GM12873 (cell line): ENCODE measurements at regions not wholly inside any gene's neighbourhood (a gene's known extent, or its start where the extent isn't known, plus 50 kb on each side); places are given as distances from the start of the nearest gene placed in this dataset.

Experiments
- TF ChIP-seq, protein P1 (sequence below): IDR thresholded peaks from 2 replicates; pipeline ENCODE4 v1.5.1; 2012; ENCODE audit warnings: low read depth, mild to moderate bottlenecking, moderate library complexity, low read length, control low read depth; ENCODE audit not compliant: insufficient read depth; ENCODE audit errors: missing control alignments

DNA sequence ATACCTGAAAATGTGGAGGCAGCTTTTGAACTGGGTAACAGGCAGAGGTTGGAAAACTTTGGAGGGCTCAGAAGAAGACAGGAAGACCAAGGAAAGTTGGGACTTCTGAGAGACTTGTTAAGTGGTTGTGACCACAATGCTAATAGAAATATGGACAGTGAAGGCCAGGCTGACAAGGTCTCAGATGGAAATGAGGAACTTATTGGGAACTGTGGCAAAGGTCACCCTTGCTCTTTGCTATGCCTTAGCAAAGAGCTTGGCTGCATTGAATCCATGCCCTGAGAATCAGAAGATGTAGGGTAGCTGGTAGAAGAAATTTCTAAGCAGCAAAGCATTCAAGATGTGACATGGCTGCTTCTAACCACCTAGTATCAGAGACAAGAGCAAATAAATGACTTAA lies 244.4 kb upstream of the ADRA1B start:
- TF ChIP-seq, protein P1, sequence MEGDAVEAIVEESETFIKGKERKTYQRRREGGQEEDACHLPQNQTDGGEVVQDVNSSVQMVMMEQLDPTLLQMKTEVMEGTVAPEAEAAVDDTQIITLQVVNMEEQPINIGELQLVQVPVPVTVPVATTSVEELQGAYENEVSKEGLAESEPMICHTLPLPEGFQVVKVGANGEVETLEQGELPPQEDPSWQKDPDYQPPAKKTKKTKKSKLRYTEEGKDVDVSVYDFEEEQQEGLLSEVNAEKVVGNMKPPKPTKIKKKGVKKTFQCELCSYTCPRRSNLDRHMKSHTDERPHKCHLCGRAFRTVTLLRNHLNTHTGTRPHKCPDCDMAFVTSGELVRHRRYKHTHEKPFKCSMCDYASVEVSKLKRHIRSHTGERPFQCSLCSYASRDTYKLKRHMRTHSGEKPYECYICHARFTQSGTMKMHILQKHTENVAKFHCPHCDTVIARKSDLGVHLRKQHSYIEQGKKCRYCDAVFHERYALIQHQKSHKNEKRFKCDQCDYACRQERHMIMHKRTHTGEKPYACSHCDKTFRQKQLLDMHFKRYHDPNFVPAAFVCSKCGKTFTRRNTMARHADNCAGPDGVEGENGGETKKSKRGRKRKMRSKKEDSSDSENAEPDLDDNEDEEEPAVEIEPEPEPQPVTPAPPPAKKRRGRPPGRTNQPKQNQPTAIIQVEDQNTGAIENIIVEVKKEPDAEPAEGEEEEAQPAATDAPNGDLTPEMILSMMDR, result no peak

DNA sequence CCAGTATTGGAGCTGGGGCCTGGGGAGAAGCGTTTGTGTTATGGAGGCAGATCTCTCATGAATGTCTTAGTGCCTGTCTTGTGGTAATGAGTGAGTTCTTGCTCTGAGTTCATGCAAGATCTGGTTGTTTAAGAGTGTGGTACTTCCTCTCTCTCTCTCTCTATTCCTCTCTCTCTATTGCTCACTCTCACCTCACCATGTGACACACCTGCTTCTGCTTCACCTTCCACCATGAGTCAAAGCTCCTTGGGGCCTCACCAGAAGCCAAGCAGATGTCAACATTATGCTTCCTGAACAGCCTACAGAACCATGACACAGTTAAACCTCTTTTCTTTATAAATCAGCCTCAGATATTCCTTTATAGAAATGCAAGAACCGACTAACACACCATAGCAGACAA lies 242.7 kb upstream of the ADRA1B start:
- TF ChIP-seq, protein P1, result no peak

DNA sequence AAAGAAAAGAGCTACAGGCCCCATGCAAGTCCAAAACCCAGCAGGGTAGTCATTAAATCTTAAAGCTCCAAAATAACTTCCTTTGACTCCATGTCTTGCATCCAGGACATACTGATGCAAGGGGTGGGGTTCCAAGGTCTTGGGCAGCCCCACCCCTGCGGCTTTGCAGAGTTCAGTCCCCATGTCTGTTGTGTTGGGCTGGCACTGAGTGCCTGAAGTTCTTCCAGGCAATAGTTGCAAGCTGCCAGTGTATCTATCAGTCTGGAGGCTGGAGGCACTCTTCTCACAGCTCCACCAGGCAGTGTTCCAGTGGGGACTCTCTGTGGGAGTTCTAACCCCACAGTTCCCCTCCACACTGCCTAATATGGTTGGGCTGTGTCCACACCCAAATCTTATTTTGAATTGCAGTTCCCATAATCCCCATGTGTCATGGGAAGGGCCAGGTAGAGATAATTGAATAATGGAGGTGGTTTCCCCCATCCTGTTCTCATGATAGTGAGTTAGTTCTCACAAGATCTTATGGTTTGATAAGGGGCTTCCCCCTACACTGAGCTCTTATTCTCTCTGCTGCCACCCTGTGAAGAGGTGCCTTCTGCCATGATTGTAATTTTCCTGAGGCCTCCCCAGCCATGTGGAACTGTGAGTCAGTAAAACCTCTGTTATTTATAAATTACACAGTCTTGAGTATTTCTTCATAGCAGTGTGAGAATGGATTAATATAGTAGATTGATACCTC lies 237.5 kb upstream of the ADRA1B start:
- TF ChIP-seq, protein P1, result no peak

DNA sequence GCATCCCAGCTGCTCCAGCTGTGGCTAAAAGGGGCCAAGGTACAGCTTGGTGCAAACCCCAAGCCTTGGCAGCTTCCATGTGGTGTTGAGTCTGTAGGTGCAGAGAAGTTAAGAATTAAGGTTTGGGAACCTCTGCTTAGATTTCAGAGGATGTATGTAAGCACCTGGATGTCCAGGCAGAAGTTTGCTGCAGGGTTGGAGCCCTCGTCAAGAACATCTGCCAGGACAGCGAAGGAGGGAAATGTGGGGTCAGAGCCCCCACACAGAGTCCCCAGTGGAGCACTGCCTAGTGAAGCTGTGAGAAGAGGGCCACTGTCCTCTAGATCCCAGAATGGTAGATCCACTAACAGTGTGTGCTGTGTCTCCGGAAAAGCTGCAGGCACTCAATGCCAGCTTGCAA lies 236.2 kb upstream of the ADRA1B start:
- TF ChIP-seq, protein P1, result no peak

DNA sequence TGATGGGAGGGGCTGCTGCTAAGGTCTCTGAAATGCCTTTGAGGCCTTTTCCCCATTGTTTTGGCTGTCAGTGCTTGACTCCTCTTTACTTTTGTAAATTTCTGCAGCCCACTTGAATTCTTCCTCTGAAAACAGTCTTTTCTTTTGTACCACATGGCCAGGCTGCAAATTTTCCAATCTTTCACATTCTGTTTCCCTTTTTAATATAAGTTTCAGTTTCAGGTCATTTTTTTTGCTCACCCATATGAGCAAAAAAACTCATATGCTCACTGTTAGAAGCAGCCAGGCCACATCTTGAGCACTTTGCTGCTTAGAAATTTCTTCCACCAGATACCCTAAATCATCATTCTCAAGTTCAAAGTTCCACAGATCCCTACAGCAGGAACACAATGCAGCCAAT lies 234.6 kb upstream of the ADRA1B start:
- TF ChIP-seq, protein P1, result no peak

DNA sequence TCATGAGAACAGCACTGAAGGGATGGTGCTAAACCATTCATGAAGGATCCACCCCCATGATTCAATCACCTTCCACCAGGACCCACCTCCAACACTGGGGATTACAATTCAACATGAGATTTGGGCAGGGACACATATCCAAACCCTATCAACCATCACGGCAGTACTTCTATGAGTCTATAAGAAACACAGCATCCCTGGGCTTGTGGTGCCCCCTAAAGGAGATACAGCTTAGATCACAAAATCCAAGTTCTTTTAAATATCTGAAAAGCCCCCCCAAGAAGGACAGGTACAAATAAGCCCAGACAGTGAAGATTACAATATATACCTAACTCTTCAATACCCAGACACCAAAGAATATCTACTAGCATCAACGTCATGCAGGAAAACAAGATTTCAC lies 233.7 kb upstream of the ADRA1B start:
- TF ChIP-seq, protein P1, result no peak

DNA sequence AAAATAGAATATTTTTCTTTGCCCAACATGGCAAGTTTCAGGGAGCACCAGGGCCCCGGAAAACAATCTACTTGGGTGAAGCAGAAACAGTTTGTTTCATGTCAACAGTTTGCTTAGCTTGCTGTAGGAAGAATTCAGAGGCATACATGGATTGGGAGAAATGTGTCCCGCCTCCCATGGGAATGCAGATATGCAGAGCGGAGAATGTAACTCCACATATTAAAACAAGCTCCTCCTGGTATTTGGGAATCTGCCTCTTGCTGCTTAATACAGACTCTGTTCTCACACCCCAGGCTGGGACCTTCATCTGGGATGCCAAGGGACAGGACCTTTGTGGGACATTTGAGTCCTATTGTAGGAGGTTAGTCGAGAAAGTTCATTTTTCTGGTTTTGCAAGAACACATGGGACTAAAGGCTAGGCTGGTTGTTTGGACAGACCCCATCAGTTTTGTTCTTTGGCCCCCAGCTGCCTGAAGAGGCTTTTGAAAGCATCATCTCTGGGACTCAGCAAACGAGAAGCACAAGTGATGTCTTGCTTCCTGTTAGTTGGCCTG lies 220.5 kb upstream of the ADRA1B start:
- TF ChIP-seq, protein P1, result no peak
